ENCODE measurements at regions not wholly inside any gene's neighbourhood (a gene's known extent, or its start where the extent isn't known, plus 50 kb on each side); places are given as distances from the start of the nearest gene placed in this dataset.
A peak's percentile ranks its signal among the peaks of the same experiment; 100 is the strongest.

DNA sequence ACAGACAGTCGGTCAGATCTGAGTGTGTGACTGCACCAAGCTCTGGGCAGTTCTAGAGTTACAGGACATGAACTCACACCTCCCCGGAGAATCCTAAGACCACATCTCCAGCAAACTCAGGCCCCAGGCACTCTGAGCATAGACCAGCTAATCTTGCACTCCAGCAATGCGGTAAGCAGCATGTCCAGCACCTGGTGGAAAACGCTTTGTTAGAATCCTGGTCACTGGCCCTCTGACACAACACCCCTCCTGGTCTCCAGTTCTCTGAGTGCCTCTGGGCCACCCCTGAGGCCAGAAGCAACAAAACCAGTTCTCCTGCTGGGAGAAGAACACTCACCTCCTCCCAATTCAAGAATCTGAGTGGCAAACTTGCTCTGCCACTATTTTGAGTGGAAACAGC lies 82.7 kb upstream of the TMEM45B start:
- Histone ChIP-seq H3K36me3 (no peaks in the 10 kb centered on the region), H3K27ac (replicated peaks in 1 of 4) (no peak overlapping the region), H3K4me1 (no peaks in the 10 kb centered on the region), H3K27me3 (peaks cover 0 to 28% (median 0%) of the 10 kb centered on the region in 4 donors), H3K9me3 (no peaks in the 10 kb centered on the region), H3K4me3 (no peak overlapping the region)
- intact Hi-C loops (cut with DNase I) = no loop called here
- DNase-seq (ENCODE audit: extremely low spot score) = peak; percentile 88
- WGBS = 69% methylated on average over 3 of the region's 4 CpGs
- TF ChIP-seq EP300 (IDR thresholded peaks at IDR 0.05) (no peak), POLR2A (IDR thresholded peaks at IDR 0.05; ENCODE audit: low read depth) (no peak), POLR2AphosphoS5 (IDR thresholded peaks at IDR 0.05) (no peak)
- TF ChIP-seq, protein P1, sequence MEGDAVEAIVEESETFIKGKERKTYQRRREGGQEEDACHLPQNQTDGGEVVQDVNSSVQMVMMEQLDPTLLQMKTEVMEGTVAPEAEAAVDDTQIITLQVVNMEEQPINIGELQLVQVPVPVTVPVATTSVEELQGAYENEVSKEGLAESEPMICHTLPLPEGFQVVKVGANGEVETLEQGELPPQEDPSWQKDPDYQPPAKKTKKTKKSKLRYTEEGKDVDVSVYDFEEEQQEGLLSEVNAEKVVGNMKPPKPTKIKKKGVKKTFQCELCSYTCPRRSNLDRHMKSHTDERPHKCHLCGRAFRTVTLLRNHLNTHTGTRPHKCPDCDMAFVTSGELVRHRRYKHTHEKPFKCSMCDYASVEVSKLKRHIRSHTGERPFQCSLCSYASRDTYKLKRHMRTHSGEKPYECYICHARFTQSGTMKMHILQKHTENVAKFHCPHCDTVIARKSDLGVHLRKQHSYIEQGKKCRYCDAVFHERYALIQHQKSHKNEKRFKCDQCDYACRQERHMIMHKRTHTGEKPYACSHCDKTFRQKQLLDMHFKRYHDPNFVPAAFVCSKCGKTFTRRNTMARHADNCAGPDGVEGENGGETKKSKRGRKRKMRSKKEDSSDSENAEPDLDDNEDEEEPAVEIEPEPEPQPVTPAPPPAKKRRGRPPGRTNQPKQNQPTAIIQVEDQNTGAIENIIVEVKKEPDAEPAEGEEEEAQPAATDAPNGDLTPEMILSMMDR (IDR thresholded peaks at IDR 0.05) = no peak

DNA sequence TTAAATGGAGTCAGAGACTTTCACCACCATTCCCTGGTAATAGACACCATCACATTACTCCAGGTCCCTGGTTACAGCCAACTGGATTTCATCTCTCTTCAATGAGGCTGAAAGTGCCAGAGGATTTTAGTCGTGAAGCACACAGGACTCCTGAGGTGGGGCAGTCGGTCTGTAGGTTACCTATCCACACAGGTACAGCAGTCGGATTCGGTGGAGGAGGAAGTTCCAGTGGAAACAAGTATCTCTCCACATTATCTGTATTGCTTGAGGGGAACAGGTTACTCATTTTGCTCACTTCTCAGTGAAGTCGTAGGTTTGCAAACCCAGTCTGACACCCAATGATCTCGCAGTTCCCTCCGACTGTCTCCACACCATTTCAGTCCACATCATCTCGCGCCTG lies 82.3 kb upstream of the TMEM45B start:
- TF ChIP-seq, protein P1 (IDR thresholded peaks at IDR 0.05) = no peak
- TF ChIP-seq EP300 (IDR thresholded peaks at IDR 0.05) (no peak), POLR2A (IDR thresholded peaks at IDR 0.05; ENCODE audit: low read depth) (no peak), POLR2AphosphoS5 (IDR thresholded peaks at IDR 0.05) (no peak)
- DNase-seq (ENCODE audit: extremely low spot score) = peak; percentile 70
- Histone ChIP-seq H3K36me3 (no peaks in the 10 kb centered on the region), H3K9me3 (no peaks in the 10 kb centered on the region), H3K4me1 (no peaks in the 10 kb centered on the region), H3K27me3 (peaks cover 0 to 32% (median 0%) of the 10 kb centered on the region in 4 donors), H3K27ac (replicated peaks in 1 of 4) (no peak overlapping the region), H3K4me3 (no peak overlapping the region)
- intact Hi-C loops (cut with DNase I) = no loop called here
- WGBS = 83% methylated on average over 9 of the region's 9 CpGs

DNA sequence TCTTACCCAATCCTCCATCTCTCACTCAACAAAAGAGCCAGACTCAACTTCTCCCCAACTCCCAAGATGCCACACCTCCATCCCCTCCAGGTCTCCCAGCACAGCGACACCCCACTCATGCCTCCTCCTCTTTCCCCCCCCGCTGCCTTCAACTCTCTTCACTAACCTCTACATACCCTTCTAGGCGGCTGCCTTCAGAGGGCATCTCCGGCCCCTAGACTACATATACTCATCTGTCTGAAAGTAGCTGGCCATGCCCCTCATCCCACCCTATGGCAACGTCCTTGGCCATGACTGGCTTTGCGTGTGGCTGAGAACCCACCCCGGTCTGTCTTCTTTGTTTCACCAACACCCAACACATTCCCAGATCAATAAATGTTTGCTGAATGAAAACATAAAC lies 81.7 kb upstream of the TMEM45B start:
- WGBS = 83% methylated on average over 7 of the region's 7 CpGs
- no peaks in the 10 kb centered on the region for H3K36me3 ChIP-seq
- H3K27me3 ChIP-seq = peaks cover 0 to 32% (median 0%) of the 10 kb centered on the region in 4 donors
- TF ChIP-seq EP300 (IDR thresholded peaks at IDR 0.05) (no peak), POLR2AphosphoS5 (IDR thresholded peaks at IDR 0.05) (no peak), POLR2A (IDR thresholded peaks at IDR 0.05; ENCODE audit: low read depth) (no peak)
- TF ChIP-seq, protein P1 (IDR thresholded peaks at IDR 0.05) = no peak
- H3K9me3 ChIP-seq = no peaks in the 10 kb centered on the region
- no peak overlapping the region for H3K27ac ChIP-seq (replicated peaks in 1 of 4)
- no peak for DNase-seq (ENCODE audit: extremely low spot score)
- no peak overlapping the region for H3K4me3 ChIP-seq
- intact Hi-C loops (cut with DNase I) = no loop called here
- H3K4me1 ChIP-seq = no peaks in the 10 kb centered on the region

DNA sequence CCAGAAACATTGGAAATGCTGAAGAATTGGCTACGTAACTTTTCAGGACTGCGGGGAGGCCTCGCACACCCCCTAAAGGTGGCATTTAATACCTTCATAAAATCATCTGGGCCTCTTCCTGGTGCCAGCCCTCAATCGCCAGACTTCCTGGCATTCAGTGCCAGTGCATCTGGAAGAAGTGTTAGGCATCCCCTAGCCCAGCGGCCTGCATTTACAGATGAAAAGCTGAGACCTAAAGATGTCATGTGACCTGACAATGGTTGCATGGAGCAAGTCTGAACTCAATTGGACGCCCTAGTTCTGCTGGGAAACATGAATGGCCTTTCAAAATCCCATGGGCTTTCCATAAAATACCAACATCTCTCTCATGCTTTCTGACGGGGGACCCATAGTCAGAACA lies 81.0 kb upstream of the TMEM45B start:
- no peaks in the 10 kb centered on the region for H3K36me3 ChIP-seq
- no peaks in the 10 kb centered on the region for H3K9me3 ChIP-seq
- no peak overlapping the region for H3K27ac ChIP-seq (replicated peaks in 1 of 4)
- 89% methylated on average over 7 of the region's 7 CpGs for WGBS
- no peaks in the 10 kb centered on the region for H3K4me1 ChIP-seq
- no peak overlapping the region for H3K4me3 ChIP-seq
- no peak for TF ChIP-seq POLR2A (IDR thresholded peaks at IDR 0.05; ENCODE audit: low read depth)
- TF ChIP-seq POLR2AphosphoS5 (IDR thresholded peaks at IDR 0.05) = no peak
- intact Hi-C loops (cut with DNase I) = no loop called here
- no peak for DNase-seq (ENCODE audit: extremely low spot score)
- peaks cover 0 to 38% (median 0%) of the 10 kb centered on the region in 4 donors for H3K27me3 ChIP-seq

DNA sequence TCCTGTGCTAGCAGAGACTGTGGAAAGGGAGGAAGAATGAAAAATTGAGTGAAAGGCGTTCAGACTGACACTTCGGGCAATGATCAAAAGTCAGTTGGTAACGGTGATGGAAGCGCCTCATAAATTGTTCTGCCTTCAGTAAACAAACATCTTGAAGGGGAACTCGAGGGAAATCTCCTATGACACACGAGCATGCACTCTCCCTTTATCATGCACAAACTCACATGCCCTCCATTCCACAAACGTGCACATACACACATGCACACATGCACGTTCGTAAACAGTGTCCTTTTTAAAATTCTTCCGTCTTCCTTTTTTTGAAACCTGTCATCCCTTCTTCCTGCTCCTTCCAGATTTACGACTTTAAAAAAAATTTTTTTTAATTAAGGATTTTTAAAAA lies 77.8 kb upstream of the TMEM45B start:
- no peaks in the 10 kb centered on the region for H3K4me1 ChIP-seq
- no peaks in the 10 kb centered on the region for H3K9me3 ChIP-seq
- no peak overlapping the region for H3K27ac ChIP-seq (replicated peaks in 1 of 4)
- H3K27me3 ChIP-seq = peaks cover 0 to 47% (median 0%) of the 10 kb centered on the region in 4 donors
- no peak for DNase-seq (ENCODE audit: extremely low spot score)
- H3K4me3 ChIP-seq = no peak overlapping the region
- intact Hi-C loops (cut with DNase I) = no loop called here
- TF ChIP-seq EP300 (IDR thresholded peaks at IDR 0.05) = no peak
- TF ChIP-seq POLR2A (IDR thresholded peaks at IDR 0.05; ENCODE audit: low read depth) = no peak
- no peak for TF ChIP-seq POLR2AphosphoS5 (IDR thresholded peaks at IDR 0.05)
- TF ChIP-seq, protein P1 (IDR thresholded peaks at IDR 0.05) = no peak
- 20% methylated on average over 11 of the region's 11 CpGs for WGBS
- H3K36me3 ChIP-seq = no peaks in the 10 kb centered on the region

Measured in esophagus muscularis mucosa (tissue), 4 donors.